ENCODE measurements at regions not wholly inside any gene's neighbourhood (a gene's known extent, or its start where the extent isn't known, plus 50 kb on each side); places are given as distances from the start of the nearest gene placed in this dataset.

DNA sequence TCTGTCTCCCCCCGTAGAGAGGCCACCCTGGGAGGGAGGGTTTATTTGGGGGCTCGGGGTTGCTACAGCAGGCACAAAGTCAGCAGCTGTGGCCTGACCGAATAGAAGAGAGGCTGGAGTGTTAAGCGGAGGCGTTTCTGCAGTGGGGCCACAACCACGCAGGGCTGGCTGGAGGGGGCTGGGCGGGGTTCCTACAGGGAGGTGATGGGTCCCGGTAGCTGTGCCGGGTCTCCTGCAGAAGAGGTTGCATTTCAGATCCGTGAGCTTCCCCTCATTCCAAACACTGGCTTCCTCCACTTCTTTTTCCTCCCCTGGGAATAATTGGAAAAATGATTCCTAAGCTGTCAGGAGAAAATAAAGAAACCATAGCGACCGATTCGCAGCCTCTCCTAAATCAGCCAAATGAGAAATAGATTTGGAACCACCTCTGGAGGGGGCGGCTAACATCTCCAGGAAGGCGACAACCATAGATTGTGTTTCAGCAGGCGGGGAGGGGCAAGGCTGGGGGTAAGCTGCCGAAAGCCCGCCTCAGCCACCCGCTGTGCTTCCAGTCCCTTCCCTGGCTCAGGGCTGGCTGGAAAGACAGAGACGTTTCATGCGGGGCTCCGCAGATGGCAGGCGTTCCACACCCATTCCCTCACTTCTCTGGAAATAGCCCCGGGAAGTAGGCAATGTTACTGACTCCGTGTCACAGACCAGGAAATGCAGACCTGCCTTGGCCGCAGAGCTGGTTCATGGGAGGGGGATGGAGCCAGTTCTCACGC, 85.6 kb upstream of the TAF1B start:
- Mint-ChIP-seq H3K4me3 (peak overlapping the region in 1 of 8 donors; percentile 68), H3K4me1 (peaks cover 25 to 28% (median 25%) of the 10 kb centered on the region in 3 donors), H3K36me3 (peaks cover 0 to 5% of the 10 kb centered on the region in 2 donors)

DNA sequence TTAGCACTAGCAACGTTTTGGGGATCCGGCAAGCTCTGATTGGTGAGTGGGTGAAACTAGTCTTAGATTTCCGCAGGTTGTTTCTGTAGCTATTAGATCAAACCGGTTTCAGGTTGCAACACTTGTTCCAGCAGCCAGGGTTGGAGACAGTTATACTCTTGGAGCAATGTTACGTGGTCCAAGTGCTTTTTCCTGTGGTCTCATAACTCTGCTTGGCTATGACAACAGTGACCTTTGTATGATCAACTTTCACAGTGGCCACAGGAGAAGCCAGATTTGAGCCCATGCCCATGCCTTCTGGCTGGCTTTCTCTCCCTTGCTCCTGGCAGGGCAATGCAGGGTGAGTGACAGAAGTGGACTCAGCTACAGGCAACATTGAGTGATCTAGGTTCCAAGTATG, 84.5 kb upstream of the TAF1B start:
- ATAC-seq (ENCODE audit: low read depth in 2 of 2) (no peak), DNase-seq (no peak)
- H3K9me3 Mint-ChIP-seq = no peaks in the 10 kb centered on the region
- peaks cover 24 to 29% (median 26%) of the 10 kb centered on the region in 3 donors for H3K4me1 Mint-ChIP-seq
- H3K4me3 Mint-ChIP-seq = no peak overlapping the region
- peaks cover 0 to 5% of the 10 kb centered on the region in 2 donors for H3K36me3 Mint-ChIP-seq
- H3K27ac Mint-ChIP-seq = peak overlapping the region in 1 of 6 donors; percentile 53
- peaks cover 41 to 60% (median 51%) of the 10 kb centered on the region in 3 donors for H3K27me3 Mint-ChIP-seq

More for the DNA sequence above, 85.6 kb upstream of the TAF1B start:
- ATAC-seq (ENCODE audit: low read depth in 2 of 2) (no peak), DNase-seq (no peak)
- H3K9me3 Mint-ChIP-seq = no peaks in the 10 kb centered on the region
- no peak overlapping the region for H3K27ac Mint-ChIP-seq
- peaks cover 45 to 70% (median 57%) of the 10 kb centered on the region in 3 donors for H3K27me3 Mint-ChIP-seq

DNA sequence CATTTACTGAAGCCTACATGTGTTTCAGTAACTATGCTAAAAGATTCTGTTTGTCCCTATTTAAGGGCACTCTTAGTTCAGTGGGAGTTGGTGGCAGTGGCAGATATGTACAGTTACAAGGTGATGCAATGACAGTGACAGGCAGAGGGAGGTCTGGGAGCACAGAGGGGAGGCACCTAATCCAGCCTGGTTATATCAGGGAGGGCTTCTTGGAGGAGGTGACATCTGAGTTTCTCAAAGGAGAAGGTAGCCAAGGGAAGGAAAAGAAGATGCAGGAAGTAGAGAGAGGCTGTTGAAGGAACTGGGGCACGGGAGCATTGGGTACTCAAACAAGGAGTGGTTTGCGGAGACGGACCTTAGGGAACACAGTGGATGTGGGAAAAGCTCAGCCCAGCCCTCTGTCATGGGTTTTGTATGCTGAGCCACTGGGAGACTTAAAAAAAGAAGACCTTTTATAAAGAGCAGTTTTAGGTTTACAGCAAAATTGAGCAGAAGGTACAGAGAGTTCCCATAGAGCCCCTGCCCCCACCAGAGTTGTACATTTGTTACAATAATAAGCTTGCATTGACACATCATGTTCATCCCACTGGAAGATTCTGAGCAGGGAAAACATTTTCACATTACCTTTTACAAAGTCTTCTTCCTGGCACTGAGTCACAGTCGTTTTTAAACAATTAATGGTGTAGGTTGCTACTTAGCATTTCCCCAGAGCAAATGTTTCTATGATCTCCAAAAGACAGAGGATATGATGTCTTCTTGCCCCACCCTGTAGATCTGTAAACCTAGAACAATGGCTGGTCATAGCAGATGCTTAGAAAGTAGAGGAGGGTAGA, 83.0 kb upstream of the TAF1B start:
- DNase-seq = no peak
- H3K27ac Mint-ChIP-seq = peak overlapping the region in 2 of 6 donors; percentile 37 to 78
- H3K36me3 Mint-ChIP-seq = peaks cover 0 to 4% of the 10 kb centered on the region in 2 donors
- ATAC-seq (ENCODE audit: low read depth in 2 of 2) = no peak
- H3K4me1 Mint-ChIP-seq = peaks cover 27 to 34% (median 29%) of the 10 kb centered on the region in 3 donors
- no peaks in the 10 kb centered on the region for H3K9me3 Mint-ChIP-seq
- H3K27me3 Mint-ChIP-seq = peaks cover 29 to 45% (median 40%) of the 10 kb centered on the region in 3 donors
- H3K4me3 Mint-ChIP-seq = peak overlapping the region in 1 of 8 donors; percentile 3

DNA sequence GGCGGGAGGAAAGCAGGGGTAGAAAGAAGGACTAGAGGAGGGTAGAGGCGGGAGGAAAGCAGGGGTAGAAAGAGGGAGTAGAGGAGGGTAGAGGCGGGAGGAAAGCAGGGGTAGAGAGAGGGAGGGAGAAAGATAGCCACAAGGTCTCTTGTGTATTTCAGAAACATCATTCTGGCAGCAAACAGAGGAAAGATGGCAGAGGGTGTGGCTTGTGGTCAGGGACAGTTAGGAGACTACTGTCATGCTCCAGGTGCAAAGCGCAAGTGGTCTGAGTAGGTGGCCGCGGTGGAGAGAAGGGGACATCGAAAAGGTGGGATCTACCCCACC, 82.4 kb upstream of the TAF1B start:
- Mint-ChIP-seq H3K27me3 (peaks cover 25 to 40% (median 35%) of the 10 kb centered on the region in 3 donors), H3K4me1 (peaks cover 26 to 31% (median 29%) of the 10 kb centered on the region in 3 donors), H3K9me3 (no peaks in the 10 kb centered on the region), H3K27ac (peak overlapping the region in 2 of 6 donors; percentile 1 to 15), H3K36me3 (no peaks in the 10 kb centered on the region), H3K4me3 (no peak overlapping the region)
- DNase-seq (no peak), ATAC-seq (ENCODE audit: low read depth in 2 of 2) (no peak)

DNA sequence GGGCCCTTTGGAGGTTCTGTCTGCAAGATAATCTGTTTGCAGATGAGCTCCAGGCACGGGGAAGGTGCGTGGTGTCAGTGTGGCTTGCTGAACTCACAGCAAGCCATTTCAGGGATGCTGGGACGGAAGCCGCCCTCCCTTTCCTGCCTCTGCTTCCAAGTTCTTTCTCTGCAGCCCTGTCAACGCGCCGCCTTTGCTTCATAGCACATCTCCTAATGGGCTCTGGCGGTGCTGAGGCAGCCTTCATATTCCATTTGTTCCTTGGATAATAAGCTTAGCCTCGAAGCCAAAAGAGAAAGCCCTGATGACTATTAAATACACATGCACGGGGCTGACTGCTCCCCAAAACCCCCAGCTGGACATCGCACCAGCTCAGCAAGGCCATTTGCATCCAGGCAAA, 81.7 kb upstream of the TAF1B start:
- Mint-ChIP-seq H3K27ac (no peak overlapping the region), H3K27me3 (peaks cover 19 to 32% (median 29%) of the 10 kb centered on the region in 3 donors), H3K4me3 (no peak overlapping the region), H3K36me3 (no peaks in the 10 kb centered on the region), H3K4me1 (peaks cover 26 to 35% (median 31%) of the 10 kb centered on the region in 3 donors), H3K9me3 (no peaks in the 10 kb centered on the region)
- no peak for ATAC-seq (ENCODE audit: low read depth in 2 of 2)
- DNase-seq = no peak

DNA sequence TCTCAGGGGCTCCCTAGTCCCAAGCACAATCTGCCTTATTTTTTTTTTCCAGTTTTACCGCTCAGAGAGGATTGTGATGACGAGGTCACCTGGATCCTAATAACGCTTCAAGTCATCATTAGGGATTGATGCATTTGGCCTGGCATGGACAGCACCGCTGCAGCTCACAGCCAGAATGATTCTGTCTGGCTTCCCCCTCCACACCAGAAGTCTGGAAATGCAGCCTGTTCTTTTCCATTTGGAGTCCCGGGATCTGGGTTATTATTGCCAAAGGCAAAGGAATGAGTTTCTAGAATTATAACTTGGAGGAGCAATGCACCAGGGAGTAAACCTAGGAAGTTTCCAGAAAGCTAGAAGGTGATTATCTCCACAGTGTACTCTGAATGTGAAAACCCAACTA, 81.1 kb upstream of the TAF1B start:
- Mint-ChIP-seq H3K27me3 (peaks cover 17 to 27% (median 24%) of the 10 kb centered on the region in 3 donors), H3K36me3 (no peaks in the 10 kb centered on the region), H3K27ac (no peak overlapping the region), H3K4me3 (no peak overlapping the region), H3K9me3 (no peaks in the 10 kb centered on the region), H3K4me1 (peaks cover 28 to 40% (median 32%) of the 10 kb centered on the region in 3 donors)
- ATAC-seq (ENCODE audit: low read depth in 2 of 2) (no peak), DNase-seq (no peak)

DNA sequence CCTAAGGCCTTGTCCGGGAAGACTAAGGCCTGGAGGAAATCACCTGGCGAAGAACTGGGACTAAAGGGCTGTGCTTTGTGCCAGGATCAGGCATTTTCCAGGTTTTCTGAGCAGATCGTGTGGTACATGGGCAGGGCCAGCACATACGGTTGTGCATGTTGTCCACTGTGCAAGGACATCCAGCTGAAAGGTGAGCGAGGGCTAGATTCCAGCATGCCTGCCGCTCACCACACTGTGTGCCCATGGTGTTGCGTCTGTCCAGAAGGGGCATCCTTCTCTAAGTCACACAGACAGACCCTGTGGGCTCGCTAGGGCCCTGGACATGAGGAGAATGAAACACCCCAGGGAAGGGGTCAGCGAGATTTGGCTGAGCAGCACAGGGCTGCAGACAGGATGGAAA, 80.3 kb upstream of the TAF1B start:
- no peak for ATAC-seq (ENCODE audit: low read depth in 2 of 2)
- Mint-ChIP-seq H3K36me3 (no peaks in the 10 kb centered on the region), H3K27me3 (peaks cover 13 to 25% (median 17%) of the 10 kb centered on the region in 3 donors), H3K4me1 (peaks cover 29 to 42% (median 32%) of the 10 kb centered on the region in 3 donors), H3K27ac (no peak overlapping the region), H3K4me3 (no peak overlapping the region), H3K9me3 (no peaks in the 10 kb centered on the region)
- no peak for DNase-seq

DNA sequence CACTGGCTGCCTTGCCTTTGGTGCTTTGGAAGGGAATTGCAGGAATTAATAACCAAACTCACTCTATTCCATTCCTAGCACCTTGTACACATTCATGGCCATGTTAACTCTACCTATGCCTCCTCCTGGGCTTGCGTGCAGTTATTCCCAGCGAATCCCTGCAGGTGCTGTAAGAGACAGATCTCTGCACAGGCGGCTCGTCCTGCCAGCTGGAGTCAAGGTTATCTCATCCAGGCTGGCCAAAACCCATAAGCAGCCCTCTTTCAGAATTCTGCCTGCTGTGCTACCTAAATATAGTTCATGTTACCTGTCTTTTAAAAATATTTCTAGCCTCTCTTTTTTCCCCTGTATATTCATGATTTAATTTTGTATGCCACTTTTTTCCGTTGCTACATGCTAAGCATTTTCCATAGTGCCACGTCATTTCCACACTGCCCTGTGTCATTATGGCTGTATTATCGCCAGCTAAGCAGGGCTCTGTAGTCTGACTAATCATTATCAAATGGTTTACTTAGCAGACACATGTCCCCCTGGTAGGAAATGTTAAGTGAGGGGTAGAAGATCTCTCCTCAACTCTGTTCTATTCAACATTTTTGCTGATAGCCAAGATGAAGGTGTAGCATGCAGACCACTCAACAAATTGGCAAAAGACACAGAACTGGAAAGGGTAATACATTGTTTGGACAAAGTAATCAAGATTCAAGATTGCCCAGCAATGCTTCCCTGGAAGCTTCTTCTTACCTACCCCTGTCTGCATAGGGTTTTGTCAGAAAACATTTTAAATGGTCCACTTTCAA, 79.7 kb upstream of the TAF1B start:
- Mint-ChIP-seq H3K4me1 (peaks cover 35 to 48% (median 37%) of the 10 kb centered on the region in 3 donors), H3K27me3 (peaks cover 11 to 25% (median 14%) of the 10 kb centered on the region in 3 donors), H3K4me3 (no peak overlapping the region), H3K27ac (no peak overlapping the region), H3K36me3 (no peaks in the 10 kb centered on the region), H3K9me3 (no peaks in the 10 kb centered on the region)
- no peak for ATAC-seq (ENCODE audit: low read depth in 2 of 2)
- no peak for DNase-seq

DNA sequence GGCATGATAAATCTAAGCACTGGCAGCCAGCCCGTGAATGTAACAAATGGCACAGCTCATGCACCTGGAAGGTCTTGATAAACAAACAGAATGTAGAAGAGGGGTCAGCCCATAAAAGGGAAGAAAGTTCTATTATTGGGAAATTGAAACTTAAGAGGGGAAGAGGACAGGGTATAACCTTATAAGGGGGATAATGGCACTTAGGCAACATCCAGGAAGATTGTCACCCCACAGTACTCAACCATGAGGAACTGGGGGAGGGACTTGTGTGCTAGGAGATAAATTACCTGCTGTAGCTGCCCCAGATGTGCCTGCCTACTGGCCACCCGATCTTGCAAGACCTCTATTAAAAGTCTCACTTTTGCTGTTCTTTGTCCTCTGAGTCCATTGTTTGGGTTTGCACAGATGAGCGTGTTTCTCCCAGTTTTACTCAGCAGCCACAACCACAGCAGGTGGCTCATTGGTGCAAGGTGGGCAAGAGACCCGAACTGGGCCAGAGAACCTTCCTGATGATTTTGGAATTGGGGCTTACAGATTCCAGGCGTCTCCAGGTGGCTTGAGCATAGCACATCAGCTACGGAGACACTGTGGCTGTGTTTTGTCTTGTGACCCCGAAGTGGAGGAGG, 79.0 kb upstream of the TAF1B start:
- H3K27ac Mint-ChIP-seq = no peak overlapping the region

DNA sequence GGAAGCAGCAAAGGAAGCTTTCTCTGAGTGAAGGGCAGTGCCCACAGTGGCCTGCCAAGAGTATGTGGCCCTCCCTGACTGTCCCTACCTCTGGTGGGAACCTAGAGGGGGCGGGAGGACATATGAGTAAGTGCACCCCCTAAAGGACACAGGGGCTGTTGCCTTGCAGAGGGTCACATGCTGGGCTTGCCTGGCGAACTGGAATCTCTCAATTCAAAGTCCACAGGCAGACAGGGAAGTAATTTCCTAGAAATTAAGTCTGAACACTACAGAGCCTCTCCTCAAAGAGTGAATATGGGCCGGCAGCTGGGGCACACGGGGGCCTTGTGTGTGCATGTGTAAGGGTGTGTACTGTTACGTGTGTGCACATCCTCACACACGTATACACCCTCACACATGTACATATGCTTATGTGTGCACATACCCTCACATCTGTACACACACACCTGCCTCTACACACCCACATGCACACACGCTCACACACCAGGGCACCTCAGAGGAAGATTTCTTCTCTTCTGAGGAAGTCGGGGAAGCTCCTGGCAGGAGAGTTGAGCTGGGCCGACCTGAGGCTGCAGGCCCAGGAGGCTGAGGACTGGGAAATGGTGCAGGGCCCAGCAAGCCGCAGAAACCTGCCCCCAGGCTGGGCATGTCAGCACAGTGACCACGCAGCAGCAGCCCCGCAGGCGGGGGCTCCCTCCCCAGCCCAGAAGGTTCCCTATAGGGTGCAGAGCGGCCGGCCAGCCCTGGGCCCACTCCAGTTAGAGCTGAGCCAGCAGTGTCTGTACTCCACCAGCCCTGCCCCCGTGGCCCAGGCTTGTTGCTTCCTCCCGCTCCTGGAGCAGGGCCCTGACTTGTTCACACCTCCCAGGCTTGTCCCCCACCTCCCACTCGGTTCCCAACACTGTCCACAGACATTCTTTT, 77.4 kb upstream of the TAF1B start:
- Mint-ChIP-seq H3K9me3 (no peaks in the 10 kb centered on the region), H3K4me3 (no peak overlapping the region), H3K4me1 (peaks cover 31 to 43% (median 35%) of the 10 kb centered on the region in 3 donors), H3K27me3 (peaks cover 9 to 30% (median 18%) of the 10 kb centered on the region in 3 donors), H3K36me3 (no peaks in the 10 kb centered on the region), H3K27ac (peak overlapping the region in 1 of 6 donors; percentile 28)
- DNase-seq = no peak
- no peak for ATAC-seq (ENCODE audit: low read depth in 2 of 2)

More for the DNA sequence above, 79.0 kb upstream of the TAF1B start:
- Mint-ChIP-seq H3K9me3 (no peaks in the 10 kb centered on the region), H3K4me1 (peaks cover 38 to 52% (median 39%) of the 10 kb centered on the region in 3 donors), H3K27me3 (peaks cover 7 to 25% (median 9%) of the 10 kb centered on the region in 3 donors), H3K4me3 (peak overlapping the region in 1 of 8 donors; percentile 24), H3K36me3 (no peaks in the 10 kb centered on the region)
- no peak for DNase-seq
- no peak for ATAC-seq (ENCODE audit: low read depth in 2 of 2)

DNA sequence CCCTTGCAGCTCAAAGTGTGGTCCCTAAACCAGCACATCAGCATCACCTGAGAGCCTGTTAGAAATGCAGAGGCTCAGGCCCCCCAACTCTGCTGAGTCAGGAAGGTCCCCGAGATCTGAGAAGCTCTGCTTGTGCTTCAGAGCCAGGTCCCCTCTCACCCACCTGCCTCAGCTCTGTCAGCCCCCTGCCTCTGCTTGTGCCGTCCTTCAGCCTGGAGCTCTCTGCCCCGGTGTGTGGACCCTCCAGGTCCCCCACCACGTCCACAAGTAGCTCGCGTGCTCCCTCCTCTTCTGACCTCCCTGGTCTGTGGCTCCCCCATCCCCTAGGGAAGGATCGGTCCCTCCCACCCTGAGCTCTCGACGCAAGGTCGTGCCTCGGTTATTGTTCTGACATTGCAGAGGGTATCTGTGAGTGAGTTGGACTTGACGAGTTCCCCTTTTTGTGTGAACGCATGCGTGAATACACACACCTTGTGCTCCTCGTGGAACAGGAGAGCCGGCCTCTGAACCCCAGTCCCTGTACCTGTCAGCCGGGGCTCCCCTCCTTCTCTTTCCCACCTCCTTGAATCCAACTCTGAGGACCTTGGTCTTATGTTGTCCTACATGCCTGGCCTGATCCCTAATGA, 75.5 kb upstream of the TAF1B start:
- H3K27me3 Mint-ChIP-seq = peaks cover 4 to 30% (median 18%) of the 10 kb centered on the region in 3 donors
- no peaks in the 10 kb centered on the region for H3K9me3 Mint-ChIP-seq
- H3K4me3 Mint-ChIP-seq = peak overlapping the region in 7 of 8 donors; percentile 4 to 51 (median 32)
- peak overlapping the region in 4 of 6 donors; percentile 9 to 81 (median 70) for H3K27ac Mint-ChIP-seq
- ATAC-seq (ENCODE audit: low read depth in 2 of 2) (peak; percentile 88 to 90), DNase-seq (peak; percentile 25)
- H3K36me3 Mint-ChIP-seq = no peaks in the 10 kb centered on the region
- H3K4me1 Mint-ChIP-seq = peaks cover 27 to 39% (median 33%) of the 10 kb centered on the region in 3 donors

All from naive B cell (primary cell).